ENCODE measurements at regions not wholly inside any gene's neighbourhood (a gene's known extent, or its start where the extent isn't known, plus 50 kb on each side); places are given as distances from the start of the nearest gene placed in this dataset.

- no peak for DNase-seq (ENCODE audit: low read depth in 2 of 2)
These were observed 377.7 kb downstream of the DMRT2 start for GRCh38 chr9:1427875-1428274.

DNA sequence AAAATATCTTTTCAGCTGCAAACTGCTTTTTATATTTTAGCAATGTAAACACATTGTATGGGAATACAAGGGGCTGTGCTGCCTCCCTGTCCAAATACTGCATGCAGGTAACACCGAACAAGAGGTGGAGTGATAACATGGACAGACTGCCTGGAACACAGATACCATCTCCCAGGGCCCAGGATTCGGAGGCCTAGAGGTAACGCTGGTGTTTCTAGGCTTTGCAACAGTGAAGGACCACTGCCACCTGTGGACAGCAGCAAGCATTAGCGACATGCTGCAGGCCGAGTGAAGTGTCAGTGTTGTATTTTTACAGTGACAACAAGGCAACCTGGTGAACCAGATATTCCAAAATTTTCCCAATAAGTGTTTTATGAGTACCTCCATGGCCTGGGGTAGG is 379.1 kb downstream of the DMRT2 start:
- no peak for DNase-seq (ENCODE audit: low read depth in 2 of 2)

- no peak for DNase-seq (ENCODE audit: low read depth in 2 of 2)
These were observed 381.3 kb downstream of the DMRT2 start for GRCh38 chr9:1431461-1431860.

GRCh38 chr9:1434052-1434767 is 384.1 kb downstream of the DMRT2 start:
- no peak for DNase-seq (ENCODE audit: low read depth in 2 of 2)

DNA sequence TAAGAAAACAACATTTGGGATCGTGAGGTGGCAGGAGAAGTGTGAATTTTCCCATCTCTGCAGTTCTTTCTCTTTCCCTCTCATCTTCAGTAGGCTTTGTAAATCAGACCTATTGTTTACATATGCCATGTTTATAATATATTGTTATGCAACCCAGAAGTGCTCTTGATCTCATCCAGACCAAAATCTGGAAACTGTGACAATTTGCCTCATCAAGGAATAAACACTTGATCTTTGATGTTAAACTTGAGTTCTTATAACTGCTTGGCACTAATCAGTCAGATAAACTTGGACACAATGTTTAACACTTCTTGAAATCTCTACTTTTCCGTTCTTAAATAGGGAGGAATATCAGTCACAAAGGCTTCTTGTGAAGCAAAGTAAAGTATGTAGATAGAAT is 384.7 kb downstream of the DMRT2 start:
- DNase-seq (ENCODE audit: low read depth in 2 of 2): no peak

DNA sequence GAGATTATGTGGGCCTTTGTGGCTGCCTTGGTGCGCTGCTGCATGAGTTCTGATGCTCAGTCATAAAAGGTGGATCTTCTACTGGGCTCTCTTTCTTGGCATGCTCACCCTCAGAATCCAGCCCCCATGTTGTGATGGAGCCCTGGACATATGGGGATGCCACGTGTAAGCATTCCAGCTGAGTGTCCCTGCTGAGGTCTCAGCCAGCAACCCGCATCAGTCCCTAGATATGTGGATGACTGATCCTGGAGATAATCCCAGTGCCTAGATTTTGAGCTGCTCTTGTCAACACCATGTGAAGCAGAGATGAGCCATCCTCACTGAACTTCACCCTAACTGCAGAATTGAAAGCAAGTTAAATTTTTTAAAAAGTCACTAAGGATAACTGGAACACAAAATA is 390.1 kb downstream of the DMRT2 start:
- no peak for DNase-seq (ENCODE audit: low read depth in 2 of 2)

GRCh38 chr9:1442105-1442504 is 391.9 kb downstream of the DMRT2 start:
- DNase-seq (ENCODE audit: low read depth in 2 of 2): no peak

DNA sequence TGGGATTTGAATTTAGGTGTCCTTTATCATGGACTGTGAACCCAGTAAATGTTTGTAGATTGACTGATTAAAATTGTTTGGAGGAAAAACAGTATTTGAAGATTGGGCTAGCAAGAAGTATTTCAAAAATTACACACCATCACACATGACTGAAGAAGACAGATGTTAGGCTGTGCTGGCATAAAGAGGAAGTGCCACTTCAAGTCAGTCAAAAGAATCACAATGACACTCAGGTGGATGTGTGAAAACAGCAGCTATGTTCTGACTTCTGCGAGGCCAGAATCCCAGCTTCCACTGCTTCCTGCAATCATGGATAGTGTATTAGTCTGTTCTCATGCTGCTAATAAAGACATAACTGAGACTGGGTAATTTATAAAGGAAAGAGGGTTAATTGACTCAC is 393.3 kb downstream of the DMRT2 start:
- DNase-seq (ENCODE audit: low read depth in 2 of 2): no peak

GRCh38 chr9:1446671-1447070 is 396.5 kb downstream of the DMRT2 start:
- no peak for DNase-seq (ENCODE audit: low read depth in 2 of 2)

DNA sequence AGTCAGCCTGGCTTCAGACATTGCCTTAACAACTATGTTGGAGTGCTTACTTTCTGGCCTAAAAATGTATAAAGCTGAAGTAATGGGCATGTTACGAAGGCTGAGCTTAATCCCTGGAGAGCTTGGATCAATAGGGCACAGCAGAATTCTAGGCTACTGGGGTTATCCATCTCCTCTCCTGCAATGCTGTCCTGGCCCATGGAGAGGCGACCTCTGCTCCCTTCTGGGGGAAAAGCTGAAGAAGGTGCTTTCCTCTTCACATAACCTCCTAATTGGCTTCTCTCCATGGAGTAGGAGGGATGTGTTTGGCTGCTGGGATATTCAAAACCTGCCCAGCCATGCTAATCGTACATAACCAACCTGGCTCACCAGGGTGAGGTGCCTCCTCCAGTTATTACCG is 403.5 kb downstream of the DMRT2 start:
- DNase-seq (ENCODE audit: low read depth in 2 of 2): no peak

DNA sequence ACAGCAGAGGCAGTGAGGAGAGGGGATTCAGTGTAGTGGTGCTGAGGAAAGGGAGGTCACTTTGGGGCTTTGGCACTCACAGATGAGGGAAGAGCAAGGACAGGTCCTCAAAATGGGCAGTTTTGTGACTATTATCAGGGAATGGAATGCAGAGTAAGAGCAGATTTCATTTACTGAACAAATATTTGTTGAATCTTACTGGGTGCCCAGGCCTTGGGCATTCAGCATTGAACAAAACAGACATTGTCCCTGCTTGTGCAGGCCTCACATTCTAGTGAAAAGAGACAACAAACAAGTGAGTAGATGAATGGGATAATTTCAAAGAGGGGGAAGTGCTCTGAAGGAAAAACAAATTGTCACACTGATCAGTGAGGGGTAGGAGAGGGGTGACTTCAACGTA is 404.1 kb downstream of the DMRT2 start:
- DNase-seq (ENCODE audit: low read depth in 2 of 2): no peak

DNA sequence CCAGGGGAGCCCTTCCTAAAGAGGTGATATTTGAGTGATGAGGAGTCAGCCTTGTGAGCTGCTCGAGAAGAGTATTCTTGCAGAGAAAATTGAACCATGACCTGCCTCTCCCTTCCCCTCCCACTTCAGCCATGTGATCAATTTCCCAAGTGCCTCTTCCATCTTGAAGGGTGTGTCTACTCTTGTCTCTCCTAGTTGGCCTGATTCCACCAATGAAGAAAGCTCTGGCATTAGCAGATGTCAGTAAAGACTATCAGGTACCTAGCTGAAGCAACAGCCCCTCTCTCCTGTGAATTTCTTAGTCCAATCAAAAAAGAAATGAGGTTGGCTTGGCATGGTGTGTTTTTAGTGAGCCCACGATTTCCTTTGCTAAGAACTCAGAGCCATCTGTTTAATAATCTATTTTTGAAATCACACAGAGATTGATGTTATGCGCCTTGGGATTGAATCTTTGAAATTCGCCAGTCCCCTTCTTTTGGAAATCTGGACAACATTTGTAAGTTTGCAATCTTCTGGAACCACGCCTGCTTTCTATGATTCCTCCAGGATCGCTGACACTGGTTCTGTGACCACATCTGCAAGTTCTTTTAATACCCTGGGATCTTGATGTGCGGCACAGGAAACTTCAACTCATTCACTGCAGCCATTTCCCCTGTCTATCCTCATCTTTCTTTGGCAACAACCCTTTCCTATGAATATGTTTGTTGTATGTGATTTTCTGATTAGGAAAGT is 404.6 kb downstream of the DMRT2 start:
- no peak for DNase-seq (ENCODE audit: low read depth in 2 of 2)

- DNase-seq (ENCODE audit: low read depth in 2 of 2): no peak
These were observed 405.6 kb downstream of the DMRT2 start for GRCh38 chr9:1455766-1456165.

DNA sequence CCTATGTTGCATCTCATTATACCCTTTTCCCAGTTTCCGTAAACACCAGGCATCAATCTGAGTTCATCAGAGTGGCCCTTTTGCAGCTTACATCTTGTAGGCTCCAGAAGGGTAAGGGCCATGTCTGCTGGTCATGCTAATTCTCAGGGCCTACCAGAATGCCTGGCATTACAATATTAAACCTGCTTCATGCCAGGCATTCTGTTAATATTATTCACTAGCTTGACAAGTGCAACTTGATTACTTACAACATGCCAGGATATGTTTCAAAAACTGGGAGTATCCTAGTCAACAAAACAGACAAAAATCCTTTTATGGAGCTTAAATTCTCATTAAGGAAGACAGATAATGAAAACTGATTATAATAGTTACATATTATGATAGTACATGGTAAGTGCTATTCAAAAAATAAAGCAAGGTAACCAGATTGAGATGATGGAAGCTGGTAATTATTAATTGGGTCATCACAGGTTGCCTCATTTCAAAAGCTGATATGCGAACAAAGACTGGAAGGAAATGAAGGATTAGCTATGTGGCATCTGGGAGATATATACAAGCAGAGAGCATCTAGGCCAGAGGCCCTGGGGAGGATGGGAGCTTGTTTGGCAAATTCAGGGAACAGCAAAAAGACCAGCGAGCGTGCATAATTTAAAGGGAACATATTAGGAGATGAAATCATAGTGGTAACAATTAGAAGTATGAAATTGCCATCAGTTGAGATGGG is 406.3 kb downstream of the DMRT2 start:
- no peak for DNase-seq (ENCODE audit: low read depth in 2 of 2)

GRCh38 chr9:1457460-1457859 is 407.3 kb downstream of the DMRT2 start:
- no peak for DNase-seq (ENCODE audit: low read depth in 2 of 2)

DNA sequence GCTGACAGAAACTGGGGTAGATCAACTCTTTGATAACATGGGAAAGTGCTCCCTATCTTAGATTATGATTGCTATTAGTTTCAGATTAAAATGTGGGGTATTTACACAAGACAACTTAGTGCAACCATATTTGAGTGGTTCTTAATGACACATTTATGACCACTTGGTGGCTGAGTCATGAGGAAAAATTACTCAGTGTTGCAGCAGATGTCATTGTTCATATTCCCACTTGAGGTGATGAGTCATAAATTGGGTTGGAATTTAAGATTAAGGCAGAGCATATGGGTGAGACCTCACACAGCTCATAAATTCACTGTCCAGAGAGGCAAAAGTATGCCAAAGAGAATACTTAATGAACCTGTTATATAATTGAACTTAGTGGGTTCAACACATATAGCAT is 408.3 kb downstream of the DMRT2 start:
- DNase-seq (ENCODE audit: low read depth in 2 of 2): no peak

- DNase-seq (ENCODE audit: low read depth in 2 of 2): no peak
These were observed 410.1 kb downstream of the DMRT2 start for GRCh38 chr9:1460143-1460769.

DNA sequence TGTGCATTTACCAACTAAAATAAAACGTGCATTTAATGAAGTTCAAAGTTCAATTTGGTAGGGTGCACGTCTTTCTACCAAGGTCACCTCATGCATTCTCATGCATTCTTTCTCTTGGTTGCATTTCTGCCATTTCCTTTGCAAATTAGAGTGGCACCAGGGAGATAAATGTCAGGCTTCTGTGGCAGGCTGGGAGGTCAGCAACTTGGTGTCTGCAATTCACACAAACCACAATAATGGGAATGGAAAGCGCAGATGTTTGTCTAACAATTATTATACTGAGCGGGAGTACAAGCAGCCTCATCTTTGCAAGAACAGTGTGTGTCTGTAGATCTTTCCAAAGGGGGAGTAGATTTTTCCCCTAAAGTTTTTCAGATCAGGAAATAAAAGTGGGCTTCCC is 411.7 kb downstream of the DMRT2 start:
- DNase-seq (ENCODE audit: low read depth in 2 of 2): no peak

GRCh38 chr9:1462626-1463308 is 412.6 kb downstream of the DMRT2 start:
- no peak for DNase-seq (ENCODE audit: low read depth in 2 of 2)

DNA sequence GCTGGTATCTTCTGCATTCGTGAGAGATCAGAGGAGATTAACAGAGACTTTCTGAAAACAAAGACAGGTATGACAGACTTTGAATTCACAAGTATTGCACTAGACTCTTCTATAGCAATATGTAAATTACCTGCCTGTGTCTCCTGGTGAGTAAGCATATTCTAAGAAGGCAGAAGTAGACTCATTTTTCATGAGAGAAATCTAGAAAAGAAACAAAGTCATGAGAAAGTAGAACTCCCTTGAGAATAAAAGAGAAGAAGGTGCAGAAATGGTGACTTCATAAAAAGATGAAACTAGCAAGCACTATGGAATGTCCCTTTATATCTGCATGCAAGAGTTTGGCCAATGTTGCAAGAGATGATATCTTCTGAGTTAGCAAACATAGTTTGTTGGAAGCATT is 419.8 kb downstream of the DMRT2 start:
- DNase-seq (ENCODE audit: low read depth in 2 of 2): no peak

DNA sequence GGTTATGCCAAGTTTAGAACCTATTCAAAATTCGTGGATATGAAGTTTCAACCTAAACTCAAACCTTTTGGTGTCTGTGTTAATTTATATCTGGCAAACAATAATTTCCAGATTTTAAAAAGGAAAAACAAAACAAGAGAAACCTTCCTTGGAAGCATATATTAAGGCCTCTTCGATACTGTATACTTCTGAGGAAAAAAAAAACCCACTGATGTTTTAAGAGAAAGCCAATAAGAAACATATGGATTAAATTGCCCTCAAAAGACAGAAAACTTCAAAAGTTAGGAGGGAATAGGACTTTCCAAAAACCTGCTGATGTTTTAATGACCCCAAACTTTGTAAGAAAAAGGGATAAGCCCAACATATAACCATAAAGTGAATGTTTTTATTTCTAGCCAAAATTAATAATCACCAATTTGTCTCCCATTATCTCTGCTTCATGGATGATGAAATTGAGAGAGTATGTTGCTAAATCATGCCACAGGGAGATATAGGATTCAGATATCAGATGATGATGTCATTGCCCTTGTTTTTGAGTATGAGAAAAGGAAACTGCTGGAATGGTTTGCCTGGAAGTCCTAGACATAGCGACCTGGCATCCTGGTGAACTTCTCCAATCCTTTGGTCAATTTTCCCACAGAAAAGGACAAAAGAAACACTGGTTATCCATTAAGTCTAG is 423.9 kb downstream of the DMRT2 start:
- DNase-seq (ENCODE audit: low read depth in 2 of 2): no peak

All from activated CD4-positive, alpha-beta T cell treated with anti-CD3 and anti-CD28 coated beads for 24 hours (primary cell).